HG03378 (cell line): ENCODE measurements at regions not wholly inside any gene's neighbourhood (a gene's known extent, or its start where the extent isn't known, plus 50 kb on each side); places are given as distances from the start of the nearest gene placed in this dataset.
"Not testable (repeated sequence)": the region's sequence is repeated elsewhere in the genome, so short reads cannot be mapped to it uniquely, and the experiment has no call there.

Experiments
- ATAC-seq: cut with Tn5 transposase; IDR thresholded peaks from one replicate; pipeline ENCODE4 v1.9.1; 2021; ENCODE audit warnings: mild to moderate bottlenecking, moderate library complexity; ENCODE audit not compliant: unreplicated experiment

DNA sequence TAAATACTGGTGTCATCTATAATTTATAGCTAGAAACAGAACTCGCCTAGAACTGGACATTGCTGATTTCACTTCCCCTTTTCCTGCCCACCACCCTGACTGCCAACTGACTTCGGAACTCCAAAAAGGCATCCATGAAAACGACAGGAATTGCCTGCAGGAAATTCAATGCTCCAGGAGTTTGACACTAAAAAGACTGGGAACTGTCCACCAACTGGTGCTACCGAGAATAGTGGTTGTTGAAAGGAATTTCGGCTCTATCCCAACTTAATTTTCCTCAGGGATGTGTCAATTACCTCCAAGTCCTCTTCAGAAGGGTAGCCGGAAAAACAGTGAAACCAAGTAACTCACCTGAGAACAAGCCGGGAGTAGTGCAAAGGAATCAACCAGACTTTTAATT lies 440.0 kb downstream of the PRELID2 start:
- ATAC-seq, result not testable (repeated sequence)

DNA sequence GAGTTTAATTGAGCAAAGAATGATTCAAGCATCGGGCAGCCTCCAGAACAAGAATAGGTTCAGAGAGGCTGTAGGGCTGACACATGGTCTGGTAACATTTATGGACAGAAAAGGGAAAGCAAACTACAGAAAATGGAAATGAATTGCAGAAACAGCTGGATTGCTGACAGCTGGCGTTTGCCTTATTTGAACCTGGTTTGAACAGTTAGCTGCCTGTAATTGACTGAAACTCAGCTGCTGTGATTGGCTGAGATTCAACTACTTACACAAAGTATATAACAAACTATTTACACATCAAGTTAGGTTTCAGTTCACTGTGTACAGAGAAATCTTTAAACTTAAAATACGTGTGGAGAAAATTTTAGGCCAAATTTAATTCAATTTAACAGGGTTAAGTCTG lies 441.7 kb downstream of the PRELID2 start:
- ATAC-seq, result no peak

DNA sequence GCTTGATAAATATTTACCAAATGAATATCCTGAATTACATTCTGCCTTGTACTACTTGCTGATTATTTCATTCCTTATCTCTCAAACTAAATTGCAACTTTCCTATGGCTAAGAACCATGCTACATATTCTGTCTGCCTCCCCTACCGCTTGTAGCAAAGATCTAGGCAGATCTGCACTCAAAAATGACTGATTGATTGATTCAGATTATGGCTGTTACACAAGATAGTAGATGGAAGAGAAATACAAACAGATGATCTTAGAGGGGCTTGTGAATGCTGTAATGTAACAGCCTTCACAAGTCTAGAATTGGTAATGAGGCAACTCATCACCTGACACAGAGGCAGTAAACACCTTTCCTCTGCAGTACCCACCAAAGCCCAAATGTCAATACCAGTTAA lies 446.1 kb downstream of the PRELID2 start:
- no peak for ATAC-seq

DNA sequence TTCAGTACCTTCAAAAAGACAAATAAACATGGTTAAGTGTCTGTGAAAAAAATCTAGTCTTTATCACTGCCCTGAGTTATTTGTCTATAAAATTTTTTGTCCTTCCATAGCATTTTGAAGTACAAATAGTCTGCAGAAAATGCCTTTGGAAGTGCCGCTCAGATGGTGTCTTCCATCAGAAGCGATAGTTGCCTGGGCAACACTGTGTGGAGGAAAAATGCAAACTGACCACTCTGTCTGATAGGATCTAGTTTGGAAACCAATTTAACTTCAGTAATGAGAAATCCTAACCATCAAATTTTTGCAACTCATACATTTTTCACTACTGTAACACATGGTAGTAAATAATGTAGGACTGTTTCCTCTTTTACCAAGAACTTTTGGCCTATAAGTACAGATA lies 449.9 kb downstream of the PRELID2 start:
- ATAC-seq, result no peak

DNA sequence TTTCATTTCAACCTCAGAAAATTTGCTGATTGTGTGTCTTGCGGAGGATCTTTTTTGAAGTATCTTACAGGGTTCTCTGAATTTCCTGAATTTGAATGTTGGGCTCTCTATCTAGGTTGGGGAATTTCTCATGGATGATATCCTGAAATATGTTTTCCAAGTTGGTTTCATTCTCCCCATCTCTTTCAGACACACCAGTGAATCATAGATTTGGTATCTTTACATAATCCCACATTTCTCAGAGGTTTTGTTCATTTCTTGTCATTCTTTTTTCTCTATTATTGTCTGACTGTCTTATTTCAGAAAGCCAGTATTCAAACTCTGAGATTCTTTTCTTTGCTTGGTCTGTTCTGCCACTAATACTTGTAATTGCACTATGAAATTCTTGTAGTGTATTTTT lies 456.9 kb downstream of the PRELID2 start:
- no peak for ATAC-seq

DNA sequence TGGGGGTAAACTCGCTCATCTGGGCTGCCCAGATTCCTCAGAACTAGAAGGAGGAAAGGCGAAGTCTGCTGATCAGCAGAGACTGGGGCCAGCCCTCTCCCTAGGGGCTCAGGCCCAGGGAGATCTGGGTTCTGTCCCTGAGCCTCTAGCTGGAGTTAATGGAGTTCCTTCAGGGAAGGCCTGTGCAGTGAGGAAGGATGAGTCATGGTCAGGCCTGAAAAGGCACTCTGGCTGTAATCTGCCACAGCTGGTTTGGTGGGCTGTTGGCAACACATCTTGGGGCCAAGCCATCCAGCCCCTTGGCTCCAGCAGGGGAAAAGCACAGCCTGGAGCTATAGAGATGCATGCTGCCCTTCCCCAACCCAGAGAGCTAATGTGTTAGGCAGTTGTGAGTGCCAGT lies 459.6 kb downstream of the PRELID2 start:
- no peak for ATAC-seq

DNA sequence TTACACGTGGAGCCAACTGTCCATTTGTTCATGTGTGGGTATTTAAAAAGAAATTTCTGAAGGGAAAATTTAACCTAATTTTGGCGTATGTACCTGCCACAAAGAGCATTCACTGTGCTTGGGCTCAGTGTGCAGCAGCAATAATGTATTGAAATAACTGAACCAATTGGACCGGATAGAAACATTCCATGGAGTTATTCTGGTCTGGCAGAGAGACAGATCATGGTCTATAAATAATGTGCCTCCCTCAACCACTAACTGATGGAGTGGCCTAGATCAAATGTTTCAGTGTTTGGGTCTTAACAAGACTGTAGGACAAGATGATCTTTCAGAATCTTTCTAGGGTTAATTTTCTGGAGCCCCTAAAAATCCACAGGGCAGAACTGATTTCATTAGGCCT lies 469.7 kb downstream of the PRELID2 start:
- no peak for ATAC-seq

DNA sequence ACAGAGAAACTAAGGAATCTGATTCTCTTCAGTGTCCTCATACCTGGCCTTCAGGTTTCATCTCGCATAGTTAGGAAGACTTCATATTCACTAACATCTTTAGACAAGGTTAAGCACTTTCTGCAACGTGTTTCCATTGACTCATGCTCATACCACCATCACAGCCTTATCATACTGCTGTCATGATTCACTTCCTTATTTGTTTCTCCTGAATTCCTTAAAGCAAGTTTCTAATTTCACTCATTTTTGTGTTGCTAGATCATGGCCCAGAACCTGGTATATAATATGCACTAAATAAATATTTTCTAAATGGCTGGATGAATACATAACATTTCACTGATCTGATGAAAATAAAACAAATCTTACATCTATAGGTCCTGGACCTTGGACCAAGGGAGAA lies 472.9 kb downstream of the PRELID2 start:
- ATAC-seq, result no peak

DNA sequence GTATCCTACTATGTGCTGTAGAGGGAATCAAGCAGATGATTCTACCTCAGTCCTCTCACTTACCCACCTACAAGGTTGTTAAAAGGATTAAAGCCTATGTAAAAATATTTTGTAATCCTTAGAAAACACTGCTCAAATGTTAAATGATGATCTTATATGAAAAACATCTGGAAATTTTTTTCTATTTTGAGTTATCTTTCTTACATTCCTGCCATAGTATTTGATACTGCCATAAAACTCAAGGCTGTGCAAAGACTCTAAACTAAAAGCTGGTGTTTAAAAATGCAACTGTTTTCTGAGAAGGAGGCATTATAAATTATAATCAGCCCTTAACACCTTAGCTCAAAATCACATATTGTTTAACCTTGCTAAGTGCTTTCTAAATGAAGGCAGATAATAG lies 474.2 kb downstream of the PRELID2 start:
- no peak for ATAC-seq

DNA sequence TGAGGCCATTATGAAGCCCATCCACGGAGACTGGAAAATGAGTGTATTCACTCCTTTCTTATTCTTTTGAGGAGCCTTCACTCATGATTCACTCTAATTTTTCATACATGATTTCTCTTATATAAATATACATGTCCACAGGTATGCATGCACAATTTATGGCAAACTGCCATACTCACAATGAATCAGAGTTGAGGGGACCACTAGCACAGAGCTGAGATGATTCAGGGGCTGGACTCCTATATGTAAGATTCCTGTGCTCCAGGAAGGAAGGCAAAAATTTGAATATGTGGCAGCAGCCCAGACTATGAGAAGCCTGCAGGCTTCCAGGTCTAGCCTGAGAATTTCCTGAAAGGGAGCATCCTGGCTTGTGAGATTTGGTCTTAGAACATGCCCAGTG lies 484.6 kb downstream of the PRELID2 start:
- no peak for ATAC-seq

DNA sequence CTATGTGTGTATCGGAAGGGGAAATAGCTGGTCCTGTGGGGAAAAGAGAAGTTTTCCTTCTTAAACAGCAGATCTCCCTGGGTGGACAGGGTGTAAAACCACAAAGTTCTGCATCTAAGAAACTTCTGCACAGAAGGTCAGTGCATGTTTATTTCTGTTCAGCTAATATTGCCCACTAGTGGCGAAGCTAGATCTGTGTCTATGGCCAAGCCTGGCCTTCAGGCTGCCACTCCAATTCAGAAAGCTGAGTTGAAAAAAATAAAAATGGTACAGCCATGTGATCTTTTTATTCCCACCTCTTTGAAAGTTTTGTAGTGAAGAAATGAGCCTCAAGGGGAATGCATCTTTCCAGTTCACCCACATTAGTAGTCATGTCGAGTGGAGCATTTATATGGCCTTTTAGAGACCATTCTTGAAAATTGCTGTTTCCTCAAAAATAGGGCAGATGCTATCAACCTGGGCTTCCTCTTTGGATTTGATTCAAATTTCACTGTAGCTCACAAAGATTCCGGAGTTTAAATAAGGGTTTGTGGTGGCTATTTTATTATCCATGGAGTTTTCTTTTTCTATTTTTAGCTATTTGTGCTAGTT lies 488.0 kb downstream of the PRELID2 start:
- no peak for ATAC-seq

DNA sequence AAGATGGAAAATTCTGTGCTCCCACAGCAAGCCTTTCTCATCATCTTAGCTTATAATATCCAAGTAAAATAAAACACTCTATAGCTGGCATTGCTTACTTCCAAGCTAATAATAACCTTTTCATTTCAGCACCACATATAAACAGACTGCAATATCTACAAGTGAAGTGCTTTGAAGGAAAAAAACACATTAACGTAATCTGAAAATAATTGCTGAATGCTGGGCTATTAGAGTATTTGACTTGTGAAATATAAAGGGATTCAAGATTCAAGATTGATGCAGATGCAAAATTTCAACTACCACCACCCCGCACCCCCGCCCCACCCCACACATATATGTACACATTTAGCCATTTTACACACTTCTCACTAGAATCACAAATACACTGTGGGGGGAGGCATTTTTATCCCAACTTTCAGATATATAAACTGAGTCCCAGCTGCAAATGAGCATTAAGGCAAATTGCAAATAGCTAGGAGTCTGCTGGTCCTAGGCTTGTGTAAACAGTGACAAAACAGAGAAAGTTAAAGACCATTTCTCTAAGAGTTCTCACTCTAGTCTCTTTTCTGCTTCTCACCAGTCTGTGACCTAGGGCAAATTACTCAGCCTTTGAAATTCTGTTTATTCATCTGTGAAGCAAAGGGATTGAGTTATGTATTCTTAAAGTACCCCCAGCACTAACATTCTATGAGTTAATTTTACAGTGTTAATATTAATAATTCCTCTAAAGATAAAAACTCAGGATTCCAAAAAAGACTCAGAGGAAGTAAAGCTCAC lies 489.4 kb downstream of the PRELID2 start:
- ATAC-seq, result no peak

DNA sequence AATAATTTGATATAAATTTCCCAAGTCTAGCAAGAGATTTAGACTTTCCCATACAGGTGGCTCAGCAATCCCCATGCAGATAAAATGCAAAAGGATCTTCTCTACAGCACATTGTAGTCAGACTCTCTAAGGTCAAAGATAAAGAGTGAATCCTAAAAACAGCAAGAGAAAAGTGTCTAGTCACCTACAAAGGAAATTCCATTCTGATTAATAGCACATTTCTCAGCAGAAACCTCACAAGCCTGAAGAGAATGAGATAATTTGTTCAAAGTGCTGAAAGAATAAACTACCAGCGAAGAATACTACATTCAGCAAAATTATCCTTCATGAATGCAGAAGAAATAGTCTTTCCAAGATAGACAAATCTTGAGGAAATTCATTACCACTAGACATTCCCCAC lies 493.3 kb downstream of the PRELID2 start:
- no peak for ATAC-seq

DNA sequence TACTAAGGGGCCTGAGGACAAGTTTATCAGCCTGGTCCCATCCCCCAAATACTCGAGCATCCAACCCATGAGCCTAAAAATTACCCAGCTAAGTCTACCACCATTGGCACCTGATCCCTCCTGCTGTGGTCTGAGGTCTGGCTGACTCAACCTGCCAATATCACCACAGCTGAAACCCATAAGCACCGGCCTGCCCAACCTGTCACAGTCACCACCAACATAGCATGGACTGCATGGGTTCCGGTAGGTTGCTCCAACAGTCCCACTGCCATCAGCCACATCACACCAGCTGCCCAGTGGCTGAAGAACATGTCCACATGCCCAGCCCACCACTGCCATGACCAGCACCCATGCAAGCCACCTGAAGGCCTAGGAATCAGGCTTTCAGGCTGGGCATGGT lies 495.0 kb downstream of the PRELID2 start:
- no peak for ATAC-seq

DNA sequence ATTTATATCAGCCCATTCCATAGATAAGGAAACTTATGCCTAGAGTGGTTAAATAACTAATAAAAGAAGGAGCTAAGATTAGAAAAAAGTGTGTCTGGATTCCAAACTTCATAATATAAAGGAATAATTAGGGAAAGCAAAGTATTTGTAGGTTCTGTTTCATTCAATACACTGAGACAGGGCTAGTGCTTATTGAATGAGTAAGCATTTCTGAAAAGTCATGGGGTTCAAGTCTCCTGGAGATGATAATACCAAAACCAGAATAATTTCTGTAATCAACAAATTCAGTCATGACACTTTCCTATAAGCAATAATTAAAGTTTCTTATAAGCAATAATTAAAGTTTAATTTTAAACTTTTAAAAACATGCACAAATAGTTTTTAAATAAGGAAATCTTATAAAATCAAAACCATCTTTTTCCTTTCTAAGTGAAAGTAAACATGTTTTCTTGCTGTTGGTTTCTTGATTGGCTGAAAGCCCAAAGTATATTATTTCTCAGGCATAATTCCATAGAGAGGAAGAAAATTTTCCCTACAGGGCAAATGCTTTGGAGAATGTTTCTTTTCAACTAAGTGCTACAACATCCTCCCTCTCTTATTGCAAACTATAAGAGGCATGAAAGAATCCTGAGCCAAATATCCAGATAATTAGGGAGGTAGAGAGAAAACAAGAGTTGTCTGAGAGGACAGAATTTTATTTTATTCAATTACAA lies 510.2 kb downstream of the PRELID2 start:
- ATAC-seq, result no peak

DNA sequence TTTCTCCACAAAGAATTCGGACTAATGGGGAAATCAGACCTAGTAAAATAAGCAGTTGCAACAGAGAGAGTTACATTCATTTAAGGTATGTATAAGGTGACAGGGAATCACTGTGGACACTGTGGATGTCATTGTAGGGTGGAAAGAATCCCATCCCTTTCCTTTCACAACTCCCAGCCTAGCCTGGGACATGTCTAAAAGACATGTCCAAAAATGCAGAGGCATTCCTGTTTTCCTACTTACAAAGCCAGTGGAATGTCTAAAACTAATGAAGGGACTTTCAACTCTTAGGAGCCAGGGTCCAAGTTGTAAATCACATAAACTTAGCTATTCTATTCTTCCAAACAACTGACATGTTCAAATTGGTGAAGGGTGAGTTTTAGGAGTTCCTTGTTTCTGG lies 511.0 kb downstream of the PRELID2 start:
- ATAC-seq, result no peak

DNA sequence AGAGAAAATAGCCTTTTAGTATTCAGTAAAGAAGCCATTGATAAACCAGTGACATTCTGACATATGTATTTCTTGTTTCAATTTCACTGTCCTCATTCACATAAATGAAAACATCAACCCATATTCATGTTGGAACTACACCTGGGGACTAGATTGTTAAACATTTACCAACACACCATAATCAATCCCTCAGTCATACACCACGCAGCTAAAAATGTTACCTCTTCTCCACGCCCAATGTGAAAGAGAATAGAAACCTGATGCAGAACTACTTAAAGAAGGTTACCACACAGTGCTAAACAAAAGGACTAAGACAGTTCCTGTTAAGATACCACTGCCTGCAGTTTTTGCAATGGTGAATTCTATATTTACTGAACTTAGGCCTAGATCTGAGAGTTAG lies 518.9 kb downstream of the PRELID2 start:
- ATAC-seq, result no peak

DNA sequence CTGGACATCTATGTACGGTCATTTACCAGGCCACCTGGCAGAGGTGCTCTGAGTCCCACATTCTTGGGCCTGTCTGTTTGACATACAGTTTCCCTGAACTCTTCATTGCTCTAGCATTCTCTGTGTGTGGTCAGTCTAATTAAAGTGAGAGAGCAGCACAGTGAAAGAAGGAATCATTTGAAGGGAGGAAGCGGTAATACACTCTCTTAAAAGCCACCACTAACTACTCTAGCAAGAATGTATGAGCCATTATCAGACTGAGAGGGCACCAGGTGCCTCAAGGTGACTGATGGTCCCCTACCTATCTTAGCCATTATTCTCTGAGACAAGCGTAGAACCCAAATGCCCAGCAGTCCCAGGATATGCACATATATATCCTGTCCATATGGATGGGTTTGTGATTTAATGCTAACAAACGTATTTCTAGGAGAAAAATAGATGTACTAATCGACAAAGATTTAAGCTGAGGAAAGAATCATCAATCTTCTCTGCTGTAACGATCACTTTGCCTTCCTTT lies 527.2 kb downstream of the PRELID2 start:
- no peak for ATAC-seq

DNA sequence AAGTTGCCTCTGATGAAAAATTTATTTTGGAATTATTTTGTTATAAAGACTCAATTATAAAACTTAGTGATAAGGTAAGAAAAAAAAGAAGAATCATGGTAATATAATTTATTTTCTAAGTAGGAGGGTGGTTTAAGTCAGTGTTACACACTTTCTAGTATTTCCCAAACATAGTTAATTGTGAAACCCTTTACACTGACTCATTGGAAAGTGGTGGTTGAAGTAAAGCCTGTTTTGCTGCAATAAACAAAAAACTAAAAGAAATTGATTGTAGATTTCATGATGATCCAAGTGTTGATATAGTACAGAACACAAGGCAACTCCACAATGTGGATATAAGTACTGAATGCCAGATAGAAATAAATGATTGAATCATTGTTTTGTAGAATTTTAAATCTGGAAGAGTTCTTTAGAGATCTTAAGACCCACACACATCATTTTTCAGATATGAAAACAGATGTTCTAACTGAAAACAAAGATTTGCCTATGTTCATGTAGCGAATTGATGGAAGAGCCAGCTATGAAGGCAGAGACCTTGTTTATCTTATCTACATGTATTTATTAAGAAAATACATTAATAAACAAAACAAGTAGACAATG lies 539.8 kb downstream of the PRELID2 start:
- no peak for ATAC-seq

DNA sequence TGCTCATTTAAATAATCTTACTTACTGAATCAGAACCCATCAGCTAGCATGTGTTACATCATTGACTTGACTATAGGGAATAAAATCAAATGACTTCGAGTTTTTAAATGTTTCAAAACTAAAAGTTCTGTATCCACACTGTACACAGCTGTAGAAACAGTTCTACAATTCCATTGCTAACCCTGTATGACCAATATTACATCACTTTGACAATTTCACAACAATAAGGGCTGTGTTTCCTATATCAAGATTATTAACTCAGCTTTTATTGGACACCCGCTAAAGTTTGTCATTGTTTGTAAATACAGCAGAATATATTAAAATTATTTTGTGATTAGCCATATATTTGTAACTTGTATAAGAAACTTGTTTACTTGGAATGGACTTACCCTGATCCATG lies 540.8 kb downstream of the PRELID2 start:
- ATAC-seq, result no peak

DNA sequence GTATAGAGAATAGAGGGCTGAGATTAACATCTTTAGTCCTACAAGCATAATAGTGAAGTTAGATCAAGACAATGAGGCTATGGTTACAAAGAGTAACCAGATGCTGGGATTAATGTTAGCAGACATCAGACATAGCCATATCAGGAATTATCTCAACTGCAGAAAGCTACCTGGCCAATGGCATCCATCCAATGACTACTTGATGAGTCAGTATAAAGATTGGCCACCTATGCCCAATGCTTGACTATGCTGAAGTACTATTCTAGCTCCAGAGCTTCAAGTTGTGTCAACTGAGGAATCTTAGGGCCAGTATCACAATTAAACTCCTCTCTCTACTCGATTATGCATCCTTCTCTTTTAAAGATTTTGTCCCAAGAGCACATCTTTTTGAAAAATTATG lies 541.4 kb downstream of the PRELID2 start:
- ATAC-seq, result no peak

DNA sequence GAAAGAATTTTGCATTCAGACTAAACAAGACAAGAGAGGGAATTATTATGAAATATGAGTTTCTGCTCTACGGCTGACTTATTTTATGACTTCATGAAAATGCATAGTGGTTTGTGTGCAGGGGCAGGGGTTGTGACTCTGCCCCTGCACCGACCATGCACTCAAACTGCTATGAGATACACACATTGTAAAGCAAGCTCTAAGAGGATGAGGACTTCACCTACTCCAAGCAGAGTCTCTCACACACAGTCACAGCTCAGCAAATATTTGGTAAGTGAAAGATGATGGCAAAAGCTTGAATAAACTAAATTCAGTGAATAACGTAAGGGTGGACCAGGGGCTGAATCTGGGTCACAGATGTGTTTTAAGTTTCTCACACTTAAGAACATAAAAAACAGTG lies 542.9 kb downstream of the PRELID2 start:
- ATAC-seq, result no peak
